Lung (tissue), 11 donors: ENCODE measurements at regions not wholly inside any gene's neighbourhood (a gene's known extent, or its start where the extent isn't known, plus 50 kb on each side); places are given as distances from the start of the nearest gene placed in this dataset.
"Not testable (repeated sequence)": the region's sequence is repeated elsewhere in the genome, so short reads cannot be mapped to it uniquely, and the experiment has no call there.

ENCODE experiments used
- ATAC-seq: fragments of 200-7000 bp; cut with Tn5 transposase; one replicate; pipeline ENCODE4 v1.9.1; 2020; ENCODE audit warnings: moderate number of reproducible peaks; ENCODE audit not compliant: insufficient read depth, low FRiP score
- DNase-seq, 3 donors: peaks; one replicate each; pipeline ENCODE4 v3.0.0-alpha.2; 2013 to 2017
- H3K27ac ChIP-seq, 2 donors: one replicate each; pipeline ENCODE4 v1.5.1; 2013; ENCODE audit warnings: mild to moderate bottlenecking in 2 of 2, moderate library complexity in 2 of 2, control low read depth in 1 of 2, inconsistent platforms in 1 of 2, low read depth in 1 of 2, low read length in 1 of 2
- H3K27me3 ChIP-seq, 3 donors: one replicate each; pipeline ENCODE4 v1.5.1; 2013; ENCODE audit warnings: low read length in 2 of 3; ENCODE audit not compliant: control insufficient read depth in 3 of 3, insufficient read depth in 3 of 3
- H3K36me3 ChIP-seq, 4 donors: one replicate each; pipeline ENCODE4 v1.5.1; 2013; ENCODE audit warnings: low read length in 4 of 4, mild to moderate bottlenecking in 1 of 4, moderate library complexity in 1 of 4; ENCODE audit not compliant: control insufficient read depth in 4 of 4, insufficient read depth in 4 of 4
- H3K4me1 ChIP-seq, 5 donors: one replicate each; pipeline ENCODE4 v1.5.1; 2013; ENCODE audit warnings: low read length in 5 of 5, mild to moderate bottlenecking in 2 of 5, moderate library complexity in 1 of 5; ENCODE audit not compliant: control insufficient read depth in 5 of 5, insufficient read depth in 5 of 5
- H3K4me3 ChIP-seq: one replicate; pipeline ENCODE4 v1.5.1; 2013; ENCODE audit warnings: mild to moderate bottlenecking, control low read depth, moderate library complexity
- H3K9ac ChIP-seq, 2 donors: one replicate each; pipeline ENCODE4 v1.5.1; 2013; ENCODE audit warnings: low read length in 2 of 2, control low read depth in 1 of 2; ENCODE audit not compliant: insufficient read depth in 1 of 2
- H3K9me3 ChIP-seq, 4 donors: one replicate each; pipeline ENCODE4 v1.5.1; 2013; ENCODE audit warnings: low read length in 3 of 4, mild to moderate bottlenecking in 1 of 4, moderate library complexity in 1 of 4; ENCODE audit not compliant: control insufficient read depth in 4 of 4, insufficient read depth in 3 of 4
- CTCF ChIP-seq: IDR thresholded peaks from 2 replicates; pipeline ENCODE4 v1.5.1; 2012; ENCODE audit warnings: mild to moderate bottlenecking; ENCODE audit errors: control extremely low read depth, extremely low read depth
- WGBS, 2 donors: extraction: QIAGEN DNeasy Blood & Tissue Kit; methylation state at CpG; one replicate each; pipeline ENCODE4 v1.1.7; 2013; 5-methylcytosine and 5-hydroxymethylcytosine counted together
- donor health status: control.
- donor health status: control.
- donor health status: Bipolar disorder and iron deficiency.
- donor health status: healthy.
- donor health status: DM: yes; HTN: yes; CAD: no.

- WGBS, 2 donors: 71 to 87% methylated on average over 1 of the region's 1 CpG
- TF ChIP-seq CTCF: no peak
- H3K27ac ChIP-seq: no peak overlapping the region
Measured at GRCh38 chr18:1371724-1372123, 467.1 kb downstream of the ADCYAP1 start.

GRCh38 chr18:1383465-1383864 lies 478.8 kb downstream of the ADCYAP1 start:
- peaks cover 0 to 6% (median 3%) of the 10 kb centered on the region in 4 donors for H3K9me3 ChIP-seq
- no peak overlapping the region for H3K4me3 ChIP-seq
- no peak overlapping the region for H3K9ac ChIP-seq
- H3K27me3 ChIP-seq: no peaks in the 10 kb centered on the region
- TF ChIP-seq CTCF: no peak
- ATAC-seq (no peak), DNase-seq (no peak)
- WGBS, 2 donors: 84 to 90% methylated on average over 3 of the region's 3 CpGs
- H3K4me1 ChIP-seq: no peaks in the 10 kb centered on the region
- no peak overlapping the region for H3K27ac ChIP-seq
- no peaks in the 10 kb centered on the region for H3K36me3 ChIP-seq

More at GRCh38 chr18:1371724-1372123, 467.1 kb downstream of the ADCYAP1 start:
- Histone ChIP-seq H3K4me1 (no peaks in the 10 kb centered on the region), H3K9me3 (no peaks in the 10 kb centered on the region), H3K27me3 (no peaks in the 10 kb centered on the region), H3K9ac (no peak overlapping the region), H3K36me3 (no peaks in the 10 kb centered on the region), H3K4me3 (no peak overlapping the region)
- no peak for ATAC-seq
- no peak for DNase-seq

GRCh38 chr18:1388468-1388867 lies 483.8 kb downstream of the ADCYAP1 start:
- H3K4me3 ChIP-seq, DNase-seq, H3K27ac ChIP-seq, H3K36me3 ChIP-seq, H3K9ac ChIP-seq, ATAC-seq, H3K9me3 ChIP-seq, H3K4me1 ChIP-seq, H3K27me3 ChIP-seq: not testable (repeated sequence)

GRCh38 chr18:1392046-1392445 lies 487.4 kb downstream of the ADCYAP1 start:
- DNase-seq: no peak
- H3K9ac ChIP-seq: no peak overlapping the region
- H3K9me3 ChIP-seq: peaks cover 0 to 6% (median 0%) of the 10 kb centered on the region in 4 donors
- no peak overlapping the region for H3K4me3 ChIP-seq
- no peaks in the 10 kb centered on the region for H3K4me1 ChIP-seq
- WGBS, 2 donors: 47 to 69% methylated on average over 3 of the region's 3 CpGs
- no peaks in the 10 kb centered on the region for H3K36me3 ChIP-seq
- ATAC-seq: no peak
- no peaks in the 10 kb centered on the region for H3K27me3 ChIP-seq
- H3K27ac ChIP-seq: no peak overlapping the region
- TF ChIP-seq CTCF: no peak
